GM06990 (cell line): ENCODE measurements at regions not wholly inside any gene's neighbourhood (a gene's known extent, or its start where the extent isn't known, plus 50 kb on each side); places are given as distances from the start of the nearest gene placed in this dataset.

Source experiments
- DNase-seq: peaks from one replicate; pipeline ENCODE4 v3.0.0-alpha.2; 2011; ENCODE audit not compliant: insufficient read length; ENCODE audit errors: extremely low read depth
- H3K27me3 ChIP-seq: replicated peaks from 2 replicates; pipeline ENCODE4 v1.6.0; 2011; ENCODE audit warnings: low read length; ENCODE audit not compliant: control insufficient read depth, insufficient read depth
- H3K36me3 ChIP-seq: 2 replicates; pipeline ENCODE4 v1.5.1; 2011; ENCODE audit warnings: low read length; ENCODE audit not compliant: control insufficient read depth, insufficient read depth
- H3K4me3 ChIP-seq: replicated peaks from 2 replicates; pipeline ENCODE4 v1.5.1; 2011; ENCODE audit warnings: low read depth, mild to moderate bottlenecking, control low read depth, low read length
- TF ChIP-seq, protein P1 (sequence below): IDR thresholded peaks from 2 replicates; pipeline ENCODE4 v1.5.1; 2011; ENCODE audit warnings: low read length, control low read depth, mild to moderate bottlenecking, inconsistent platforms; ENCODE audit not compliant: insufficient read depth, poor library complexity, severe bottlenecking

DNA sequence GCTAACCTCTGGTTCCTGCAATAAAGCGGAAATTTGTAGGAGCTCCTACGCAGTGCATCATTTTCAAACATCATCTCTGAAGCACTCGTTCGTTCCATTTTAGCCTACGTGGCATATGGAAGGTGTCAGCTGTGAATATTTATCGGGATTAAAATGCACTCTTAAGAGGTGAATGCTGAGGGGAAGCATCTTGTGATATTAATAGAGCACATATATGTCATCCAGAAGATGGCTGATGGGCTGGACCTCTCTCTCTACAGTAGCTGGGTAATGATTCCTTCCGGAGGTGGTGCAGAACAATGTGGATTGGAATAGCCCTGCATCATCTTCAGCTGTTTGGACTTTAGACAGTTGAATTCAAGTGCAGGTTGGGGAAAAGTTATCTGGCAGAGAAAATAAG, 478.7 kb downstream of the DMAC1 start:
- DNase-seq: no peak

DNA sequence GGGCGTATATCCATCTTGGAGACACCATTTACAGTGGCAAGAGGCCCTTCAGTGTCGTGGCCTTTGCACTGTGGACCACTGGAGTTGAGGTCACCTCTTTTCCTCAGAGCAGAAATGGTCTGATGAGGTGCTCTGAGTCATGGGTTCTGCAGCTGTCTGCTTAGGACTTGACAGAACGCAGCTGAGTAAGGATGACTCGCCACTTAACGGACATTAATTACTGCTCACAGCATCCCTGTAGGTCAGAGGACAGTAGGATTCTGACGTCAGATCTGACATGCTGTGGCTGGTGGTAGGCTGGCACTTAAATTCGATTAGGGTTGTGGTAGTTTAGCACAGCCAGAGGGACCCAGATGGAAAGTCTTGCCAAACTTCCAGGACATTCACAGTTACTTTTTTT, 479.4 kb downstream of the DMAC1 start:
- TF ChIP-seq, protein P1, sequence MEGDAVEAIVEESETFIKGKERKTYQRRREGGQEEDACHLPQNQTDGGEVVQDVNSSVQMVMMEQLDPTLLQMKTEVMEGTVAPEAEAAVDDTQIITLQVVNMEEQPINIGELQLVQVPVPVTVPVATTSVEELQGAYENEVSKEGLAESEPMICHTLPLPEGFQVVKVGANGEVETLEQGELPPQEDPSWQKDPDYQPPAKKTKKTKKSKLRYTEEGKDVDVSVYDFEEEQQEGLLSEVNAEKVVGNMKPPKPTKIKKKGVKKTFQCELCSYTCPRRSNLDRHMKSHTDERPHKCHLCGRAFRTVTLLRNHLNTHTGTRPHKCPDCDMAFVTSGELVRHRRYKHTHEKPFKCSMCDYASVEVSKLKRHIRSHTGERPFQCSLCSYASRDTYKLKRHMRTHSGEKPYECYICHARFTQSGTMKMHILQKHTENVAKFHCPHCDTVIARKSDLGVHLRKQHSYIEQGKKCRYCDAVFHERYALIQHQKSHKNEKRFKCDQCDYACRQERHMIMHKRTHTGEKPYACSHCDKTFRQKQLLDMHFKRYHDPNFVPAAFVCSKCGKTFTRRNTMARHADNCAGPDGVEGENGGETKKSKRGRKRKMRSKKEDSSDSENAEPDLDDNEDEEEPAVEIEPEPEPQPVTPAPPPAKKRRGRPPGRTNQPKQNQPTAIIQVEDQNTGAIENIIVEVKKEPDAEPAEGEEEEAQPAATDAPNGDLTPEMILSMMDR: no peak
- DNase-seq: no peak
- H3K27me3 ChIP-seq: no peaks in the 10 kb centered on the region; the same call in 1 of the 2 replicates
- H3K4me3 ChIP-seq: no peak overlapping the region
- H3K36me3 ChIP-seq: no peaks in the 10 kb centered on the region

More for the DNA sequence above, 478.7 kb downstream of the DMAC1 start:
- Histone ChIP-seq H3K27me3 (no peaks in the 10 kb centered on the region; the same call in 1 of the 2 replicates), H3K4me3 (no peak overlapping the region), H3K36me3 (no peaks in the 10 kb centered on the region)
- TF ChIP-seq, protein P1: no peak

DNA sequence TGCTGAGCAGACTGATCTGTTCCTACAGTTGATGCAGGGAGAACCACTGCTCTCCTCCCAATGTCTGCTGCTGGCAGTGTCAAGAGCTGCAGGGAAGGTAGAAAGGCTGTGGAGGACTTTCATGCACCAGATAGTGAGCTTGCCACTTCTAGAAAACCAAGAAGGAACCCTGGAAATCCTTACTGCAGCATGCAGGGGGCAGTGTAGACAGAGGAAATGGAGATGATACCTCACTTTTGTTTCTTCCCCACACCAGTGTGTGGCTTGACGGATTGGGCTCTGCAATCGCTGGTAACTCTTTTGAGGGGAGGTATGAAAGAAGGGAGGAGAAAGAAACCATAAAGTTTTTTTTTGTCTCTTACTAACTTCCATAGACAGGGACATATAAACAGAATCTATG, 480.7 kb downstream of the DMAC1 start:
- Histone ChIP-seq H3K27me3 (no peaks in the 10 kb centered on the region; the same call in 1 of the 2 replicates), H3K36me3 (no peaks in the 10 kb centered on the region), H3K4me3 (no peak overlapping the region)
- no peak for DNase-seq
- TF ChIP-seq, protein P1: peak; percentile 14

DNA sequence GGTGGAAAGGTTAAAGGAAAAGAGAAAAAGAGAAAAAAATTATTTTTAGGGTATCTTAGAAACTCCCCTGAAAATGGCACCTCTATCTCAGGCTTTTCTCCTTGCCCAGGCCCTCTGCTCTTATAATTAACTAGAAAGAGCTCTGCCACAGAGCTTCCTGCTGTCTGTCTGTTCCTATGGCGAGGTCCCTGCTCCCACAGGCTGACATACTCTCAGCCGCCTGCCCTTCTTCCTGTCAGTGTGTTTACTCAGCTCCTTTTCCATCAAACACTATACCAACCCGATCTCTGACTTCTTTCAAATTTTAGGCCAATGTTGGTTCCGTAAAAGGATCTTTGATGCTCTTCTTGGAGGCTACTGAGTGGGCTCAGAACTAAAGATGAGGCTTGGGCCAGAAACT, 482.6 kb downstream of the DMAC1 start:
- DNase-seq: no peak
- TF ChIP-seq, protein P1: no peak
- Histone ChIP-seq H3K4me3 (no peak overlapping the region), H3K27me3 (no peaks in the 10 kb centered on the region; the same call in 1 of the 2 replicates), H3K36me3 (no peaks in the 10 kb centered on the region)

DNA sequence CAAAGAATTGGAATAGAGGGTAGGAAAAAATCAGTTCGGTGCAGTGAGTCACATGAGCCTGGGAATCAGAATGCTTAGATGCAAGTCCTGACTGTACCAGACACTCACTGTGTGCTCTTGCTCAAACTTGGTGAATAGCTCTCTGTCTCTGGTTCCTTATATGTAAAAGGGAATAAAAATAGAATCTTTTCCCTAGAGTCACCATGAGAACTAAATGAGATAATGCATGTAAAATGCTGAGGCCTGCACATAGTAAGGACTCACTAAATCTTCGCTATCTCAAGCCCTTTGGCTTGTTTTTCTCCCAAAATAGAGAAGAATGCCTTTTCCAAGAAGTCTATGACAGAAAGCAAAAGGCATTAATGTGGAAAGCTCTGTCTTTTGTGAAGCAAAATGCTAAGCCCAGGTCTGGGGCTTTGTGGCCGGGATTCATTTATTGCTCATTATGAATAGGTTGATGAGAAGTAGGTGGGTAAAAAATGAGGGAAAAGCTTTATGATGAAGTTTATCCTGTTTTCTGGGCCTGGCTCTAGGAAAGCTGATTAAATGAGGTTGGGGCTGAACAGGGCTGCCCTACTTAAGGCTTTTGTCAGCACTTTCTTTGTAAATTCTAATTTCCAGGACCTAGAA, 483.3 kb downstream of the DMAC1 start:
- Histone ChIP-seq H3K27me3 (no peaks in the 10 kb centered on the region; the same call in 1 of the 2 replicates), H3K36me3 (no peaks in the 10 kb centered on the region), H3K4me3 (no peak overlapping the region)
- TF ChIP-seq, protein P1: no peak
- DNase-seq: no peak
